GM23248 (cell line): ENCODE measurements at regions not wholly inside any gene's neighbourhood (a gene's known extent, or its start where the extent isn't known, plus 50 kb on each side); places are given as distances from the start of the nearest gene placed in this dataset.

Experiments
- DNase-seq: peaks from one replicate; pipeline ENCODE4 v3.0.0-alpha.2; 2015
- H2AFZ ChIP-seq: fragments of 200-600 bp; sonication (generic); 2 replicates; pipeline ENCODE4 v1.6.1; 2016; ENCODE audit warnings: antibody characterized with exemption
- H3F3A ChIP-seq: fragments of 200-600 bp; sonication (generic); 2 replicates; pipeline ENCODE4 v1.6.1; 2016; ENCODE audit warnings: mild to moderate bottlenecking, antibody characterized with exemption, mixed run types; ENCODE audit not compliant: insufficient read depth
- H3K27ac ChIP-seq: fragments of 200-600 bp; sonication (generic); 2 replicates; pipeline ENCODE4 v1.5.1; 2016; ENCODE audit warnings: mild to moderate bottlenecking
- H3K27me3 ChIP-seq: fragments of 200-600 bp; sonication (generic); replicated peaks from 2 replicates; pipeline ENCODE4 v1.6.1; 2016; ENCODE audit warnings: mild to moderate bottlenecking; ENCODE audit not compliant: insufficient read depth
- H3K36me3 ChIP-seq: fragments of 200-600 bp; sonication (generic); 2 replicates; pipeline ENCODE4 v1.6.1; 2016; ENCODE audit warnings: low read depth, mild to moderate bottlenecking
- H3K4me1 ChIP-seq: fragments of 200-600 bp; sonication (generic); 2 replicates; pipeline ENCODE4 v1.6.1; 2016; ENCODE audit warnings: mild to moderate bottlenecking; ENCODE audit not compliant: insufficient read depth
- H3K4me2 ChIP-seq: fragments of 200-600 bp; sonication (generic); one replicate; pipeline ENCODE4 v1.6.1; 2016; ENCODE audit warnings: mild to moderate bottlenecking; ENCODE audit not compliant: unreplicated experiment
- H3K4me3 ChIP-seq: fragments of 200-600 bp; sonication (generic); 2 replicates; pipeline ENCODE4 v1.5.1; 2016; ENCODE audit warnings: mild to moderate bottlenecking
- H3K79me2 ChIP-seq: fragments of 200-600 bp; sonication (generic); 2 replicates; pipeline ENCODE4 v1.6.1; 2016; ENCODE audit warnings: mild to moderate bottlenecking; ENCODE audit not compliant: insufficient read depth
- H3K9ac ChIP-seq: fragments of 200-600 bp; sonication (generic); 2 replicates; pipeline ENCODE4 v1.6.1; 2016; ENCODE audit warnings: mild to moderate bottlenecking
- H3K9me2 ChIP-seq: fragments of 200-600 bp; sonication (generic); 2 replicates; pipeline ENCODE4 v1.6.1; 2016; ENCODE audit warnings: mixed run types, mild to moderate bottlenecking, moderate library complexity; ENCODE audit not compliant: insufficient read depth
- H3K9me3 ChIP-seq: fragments of 200-600 bp; sonication (generic); one replicate; pipeline ENCODE4 v1.6.1; 2017; ENCODE audit warnings: low read depth
- H4K20me1 ChIP-seq: fragments of 200-600 bp; sonication (generic); 2 replicates; pipeline ENCODE4 v1.6.0; 2016; ENCODE audit not compliant: insufficient read depth
- EZH2 ChIP-seq: fragments of 200-600 bp; sonication (generic); IDR thresholded peaks from 2 replicates; pipeline ENCODE4 v1.6.1; 2018; ENCODE audit warnings: antibody characterized with exemption, mild to moderate bottlenecking; ENCODE audit not compliant: insufficient read depth, poor library complexity, severe bottlenecking
- EZH2phosphoT487 ChIP-seq: fragments of 200-600 bp; sonication (generic); IDR thresholded peaks from 2 replicates; pipeline ENCODE4 v1.6.1; 2018; ENCODE audit warnings: antibody characterized with exemption, moderate library complexity, mild to moderate bottlenecking, low read depth; ENCODE audit not compliant: insufficient read depth
- WGBS, 2 experiments: methylation state at CpG; one replicate each; pipeline ENCODE4 v1.1.6; 2015 to 2017; ENCODE audit warnings: low lambda C conversion rate in 2 of 2, low coverage in 1 of 2; ENCODE audit errors: missing lambda C conversion rate in 2 of 2; 5-methylcytosine and 5-hydroxymethylcytosine counted together
- in situ Hi-C: fragments of 300-500 bp; cut with MboI; formaldehyde crosslinking; loops from 2 replicates; pipeline ENCODE4 v1.15.0; 2020

GRCh38 chr2:35510636-35511035 lies 844.9 kb upstream of the CRIM1 start:
- no peak overlapping the region for H2AFZ ChIP-seq
- whole genome bisulfite sequencing, 2 experiments: 14 to 16% methylated on average over 3 of the region's 3 CpGs

GRCh38 chr2:35508601-35509000 lies 847.0 kb upstream of the CRIM1 start:
- in situ Hi-C loops: no loop called here
- Histone ChIP-seq H3K4me1 (no peaks in the 10 kb centered on the region), H3K4me3 (no peak overlapping the region), H3K9me3 (no peaks in the 10 kb centered on the region), H3K4me2 (no peak overlapping the region), H3K36me3 (no peaks in the 10 kb centered on the region), H3K9ac (no peak overlapping the region), H3K27me3 (no peaks in the 10 kb centered on the region), H3F3A (no peaks in the 10 kb centered on the region), H3K27ac (no peak overlapping the region), H3K79me2 (no peaks in the 10 kb centered on the region), H4K20me1 (no peaks in the 10 kb centered on the region), H2AFZ (no peak overlapping the region), H3K9me2 (no peaks in the 10 kb centered on the region)
- no peak for TF ChIP-seq EZH2
- TF ChIP-seq EZH2phosphoT487: no peak
- DNase-seq: no peak
- WGBS, 2 experiments: 8 to 11% methylated on average over 2 of the region's 2 CpGs

More at GRCh38 chr2:35510636-35511035, 844.9 kb upstream of the CRIM1 start:
- in situ Hi-C loops: no loop called here
- TF ChIP-seq EZH2phosphoT487: no peak
- no peak for TF ChIP-seq EZH2
- no peaks in the 10 kb centered on the region for H3K27me3 ChIP-seq
- H3K36me3 ChIP-seq: no peaks in the 10 kb centered on the region
- H3K4me2 ChIP-seq: no peak overlapping the region
- H3K79me2 ChIP-seq: no peaks in the 10 kb centered on the region
- H3K4me1 ChIP-seq: no peaks in the 10 kb centered on the region
- no peaks in the 10 kb centered on the region for H3K9me3 ChIP-seq
- no peak for DNase-seq
- no peak overlapping the region for H3K9ac ChIP-seq
- H3F3A ChIP-seq: no peaks in the 10 kb centered on the region
- H4K20me1 ChIP-seq: no peaks in the 10 kb centered on the region
- no peaks in the 10 kb centered on the region for H3K9me2 ChIP-seq
- H3K27ac ChIP-seq: no peak overlapping the region
- H3K4me3 ChIP-seq: no peak overlapping the region

- H2AFZ ChIP-seq: no peak overlapping the region
- H3K4me1 ChIP-seq: no peaks in the 10 kb centered on the region
- TF ChIP-seq EZH2phosphoT487 (no peak), EZH2 (no peak)
- no peaks in the 10 kb centered on the region for H4K20me1 ChIP-seq
- no peaks in the 10 kb centered on the region for H3F3A ChIP-seq
- no peak overlapping the region for H3K27ac ChIP-seq
- no peaks in the 10 kb centered on the region for H3K79me2 ChIP-seq
- H3K9me3 ChIP-seq: no peaks in the 10 kb centered on the region
- 13 to 23% methylated on average over 3 of the region's 3 CpGs for WGBS, 2 experiments
- in situ Hi-C loops: no loop called here
- H3K4me2 ChIP-seq: no peak overlapping the region
- no peak for DNase-seq
- H3K9ac ChIP-seq: no peak overlapping the region
- H3K27me3 ChIP-seq: no peaks in the 10 kb centered on the region
- no peaks in the 10 kb centered on the region for H3K36me3 ChIP-seq
- no peaks in the 10 kb centered on the region for H3K9me2 ChIP-seq
- no peak overlapping the region for H3K4me3 ChIP-seq
These were observed 851.2 kb upstream of the CRIM1 start for GRCh38 chr2:35504419-35504818.

GRCh38 chr2:35503738-35504199 lies 851.8 kb upstream of the CRIM1 start:
- Histone ChIP-seq H3K79me2 (no peaks in the 10 kb centered on the region), H2AFZ (no peak overlapping the region), H3K4me2 (no peak overlapping the region), H3K27me3 (no peaks in the 10 kb centered on the region), H3K4me3 (no peak overlapping the region), H4K20me1 (no peaks in the 10 kb centered on the region), H3F3A (no peaks in the 10 kb centered on the region), H3K9ac (no peak overlapping the region), H3K27ac (no peak overlapping the region), H3K9me3 (no peaks in the 10 kb centered on the region), H3K4me1 (no peaks in the 10 kb centered on the region), H3K36me3 (no peaks in the 10 kb centered on the region), H3K9me2 (no peaks in the 10 kb centered on the region)
- no peak for DNase-seq
- WGBS, 2 experiments: 0% methylated on average over 1 of the region's 1 CpG
- TF ChIP-seq EZH2phosphoT487: no peak
- TF ChIP-seq EZH2: no peak
- in situ Hi-C loops: no loop called here

- no peak overlapping the region for H3K9ac ChIP-seq
These were observed 852.3 kb upstream of the CRIM1 start for GRCh38 chr2:35503311-35503710.

More at GRCh38 chr2:35503311-35503710, 852.3 kb upstream of the CRIM1 start:
- TF ChIP-seq EZH2phosphoT487 (no peak), EZH2 (no peak)
- H2AFZ ChIP-seq: no peak overlapping the region
- no peaks in the 10 kb centered on the region for H3K9me3 ChIP-seq
- no peak for DNase-seq
- no peak overlapping the region for H3K4me3 ChIP-seq
- H3K27me3 ChIP-seq: no peaks in the 10 kb centered on the region
- no peaks in the 10 kb centered on the region for H3K36me3 ChIP-seq
- H3K27ac ChIP-seq: no peak overlapping the region
- H3K4me2 ChIP-seq: no peak overlapping the region
- H3K79me2 ChIP-seq: no peaks in the 10 kb centered on the region
- no peaks in the 10 kb centered on the region for H3K4me1 ChIP-seq
- H4K20me1 ChIP-seq: no peaks in the 10 kb centered on the region
- H3F3A ChIP-seq: no peaks in the 10 kb centered on the region
- in situ Hi-C loops: no loop called here
- WGBS, 2 experiments: 11 to 16% methylated on average over 3 of the region's 3 CpGs
- H3K9me2 ChIP-seq: no peaks in the 10 kb centered on the region
